Osteoblast (primary cell): ENCODE measurements at regions not wholly inside any gene's neighbourhood (a gene's known extent, or its start where the extent isn't known, plus 50 kb on each side); places are given as distances from the start of the nearest gene placed in this dataset.

Experiments used
- DNase-seq: peaks from one replicate; pipeline ENCODE4 v3.0.0; 2011; ENCODE audit warnings: low spot score, mixed read lengths; ENCODE audit not compliant: insufficient read length; ENCODE audit errors: missing footprints
- H2AFZ ChIP-seq: 2 replicates; pipeline ENCODE4 v1.6.0; 2011; ENCODE audit warnings: mild to moderate bottlenecking, low read length
- H3K27ac ChIP-seq: 2 replicates; pipeline ENCODE4 v1.5.1; 2011; ENCODE audit warnings: mild to moderate bottlenecking, low read depth, low read length, moderate library complexity
- H3K27me3 ChIP-seq: 2 replicates; pipeline ENCODE4 v1.6.0; 2012; ENCODE audit warnings: mild to moderate bottlenecking, control low read depth, inconsistent platforms, low read length, moderate library complexity; ENCODE audit not compliant: insufficient read depth
- H3K36me3 ChIP-seq: 2 replicates; pipeline ENCODE4 v1.5.1; 2011; ENCODE audit warnings: mild to moderate bottlenecking, low read length, control low read depth, moderate library complexity; ENCODE audit not compliant: insufficient read depth
- H3K4me1 ChIP-seq: 2 replicates; pipeline ENCODE4 v1.5.1; 2011; ENCODE audit warnings: mild to moderate bottlenecking, low read length, control low read depth, moderate library complexity; ENCODE audit not compliant: insufficient read depth
- H3K4me2 ChIP-seq: 2 replicates; pipeline ENCODE4 v1.6.0; 2011; ENCODE audit warnings: mild to moderate bottlenecking, low read length; ENCODE audit not compliant: insufficient read depth
- H3K4me3 ChIP-seq: fragments of 200-600 bp; sonication (generic); 3 replicates; pipeline ENCODE4 v1.5.1; 2012; ENCODE audit warnings: mild to moderate bottlenecking, low read length, inconsistent platforms; ENCODE audit not compliant: insufficient read depth
- H3K79me2 ChIP-seq: 2 replicates; pipeline ENCODE4 v1.6.0; 2012; ENCODE audit warnings: mild to moderate bottlenecking, low read length, control low read depth, inconsistent platforms; ENCODE audit not compliant: insufficient read depth
- H3K9me3 ChIP-seq: 2 replicates; pipeline ENCODE4 v1.5.1; 2011; ENCODE audit warnings: low read depth, low read length, control low read depth
- H4K20me1 ChIP-seq: 2 replicates; pipeline ENCODE4 v1.6.0; 2012; ENCODE audit warnings: mild to moderate bottlenecking, low read length, control low read depth; ENCODE audit not compliant: insufficient read depth
- TF ChIP-seq, protein P1 (sequence below): IDR thresholded peaks from 2 replicates; pipeline ENCODE4 v1.5.1; 2011; ENCODE audit warnings: mild to moderate bottlenecking, low read depth, low read length, moderate library complexity; ENCODE audit errors: extremely low read depth

DNA sequence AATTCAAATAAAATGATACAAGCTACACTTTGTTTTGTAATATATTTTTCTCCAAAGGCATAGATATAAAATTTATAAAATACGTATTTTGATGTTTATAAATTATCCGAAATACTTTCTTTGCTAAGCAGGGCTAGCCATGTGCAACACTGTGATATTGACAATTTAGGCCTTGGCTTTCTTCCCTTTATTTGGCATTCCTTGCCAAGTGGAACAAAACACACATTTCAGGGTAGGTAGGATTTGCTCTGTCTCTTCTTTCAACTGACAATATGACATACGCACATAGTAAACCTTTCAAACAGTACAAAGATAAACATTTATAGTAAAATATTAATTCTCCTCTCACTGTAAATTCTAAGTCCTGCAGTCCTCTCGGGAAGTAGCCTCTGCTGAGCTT is 103.3 kb upstream of the POT1 start:
- Histone ChIP-seq H3K27ac (no peak overlapping the region), H3K27me3 (no peaks in the 10 kb centered on the region), H3K4me1 (no peaks in the 10 kb centered on the region), H4K20me1 (no peaks in the 10 kb centered on the region), H2AFZ (no peak overlapping the region), H3K9me3 (no peaks in the 10 kb centered on the region), H3K4me3 (no peak overlapping the region), H3K79me2 (no peaks in the 10 kb centered on the region), H3K36me3 (no peaks in the 10 kb centered on the region), H3K4me2 (no peak overlapping the region)
- TF ChIP-seq, protein P1, sequence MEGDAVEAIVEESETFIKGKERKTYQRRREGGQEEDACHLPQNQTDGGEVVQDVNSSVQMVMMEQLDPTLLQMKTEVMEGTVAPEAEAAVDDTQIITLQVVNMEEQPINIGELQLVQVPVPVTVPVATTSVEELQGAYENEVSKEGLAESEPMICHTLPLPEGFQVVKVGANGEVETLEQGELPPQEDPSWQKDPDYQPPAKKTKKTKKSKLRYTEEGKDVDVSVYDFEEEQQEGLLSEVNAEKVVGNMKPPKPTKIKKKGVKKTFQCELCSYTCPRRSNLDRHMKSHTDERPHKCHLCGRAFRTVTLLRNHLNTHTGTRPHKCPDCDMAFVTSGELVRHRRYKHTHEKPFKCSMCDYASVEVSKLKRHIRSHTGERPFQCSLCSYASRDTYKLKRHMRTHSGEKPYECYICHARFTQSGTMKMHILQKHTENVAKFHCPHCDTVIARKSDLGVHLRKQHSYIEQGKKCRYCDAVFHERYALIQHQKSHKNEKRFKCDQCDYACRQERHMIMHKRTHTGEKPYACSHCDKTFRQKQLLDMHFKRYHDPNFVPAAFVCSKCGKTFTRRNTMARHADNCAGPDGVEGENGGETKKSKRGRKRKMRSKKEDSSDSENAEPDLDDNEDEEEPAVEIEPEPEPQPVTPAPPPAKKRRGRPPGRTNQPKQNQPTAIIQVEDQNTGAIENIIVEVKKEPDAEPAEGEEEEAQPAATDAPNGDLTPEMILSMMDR = no peak
- no peak for DNase-seq

DNA sequence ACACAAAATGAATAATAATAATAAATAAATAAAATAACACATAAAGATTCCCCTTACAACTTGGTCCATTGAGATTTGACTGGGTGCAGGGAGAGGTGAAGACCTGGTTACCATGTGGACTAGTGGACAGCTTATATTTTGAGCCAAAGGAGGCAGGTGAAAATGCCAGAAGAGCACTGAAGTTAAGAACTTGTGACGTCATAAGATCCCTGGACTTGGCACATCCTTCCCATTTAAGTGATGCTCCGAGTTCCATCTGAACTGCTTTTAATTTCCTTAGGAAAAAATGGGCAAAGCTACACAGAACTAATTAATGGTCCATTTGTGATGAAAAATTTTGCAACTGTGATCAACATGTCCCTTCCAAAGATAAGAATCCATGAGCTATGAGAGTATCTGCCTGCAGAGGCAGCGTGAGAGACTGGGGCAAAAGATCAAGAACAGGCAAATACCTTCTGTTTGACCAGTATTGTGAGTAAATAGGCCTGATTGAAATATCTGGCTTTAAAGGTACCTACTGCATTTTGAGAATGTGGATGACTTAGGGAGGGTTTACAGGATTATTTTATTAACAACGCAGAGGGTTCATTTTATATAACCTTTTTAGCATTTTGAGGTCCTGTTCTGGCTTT is 101.2 kb upstream of the POT1 start:
- TF ChIP-seq, protein P1 = no peak
- H3K27ac ChIP-seq = no peak overlapping the region

DNA sequence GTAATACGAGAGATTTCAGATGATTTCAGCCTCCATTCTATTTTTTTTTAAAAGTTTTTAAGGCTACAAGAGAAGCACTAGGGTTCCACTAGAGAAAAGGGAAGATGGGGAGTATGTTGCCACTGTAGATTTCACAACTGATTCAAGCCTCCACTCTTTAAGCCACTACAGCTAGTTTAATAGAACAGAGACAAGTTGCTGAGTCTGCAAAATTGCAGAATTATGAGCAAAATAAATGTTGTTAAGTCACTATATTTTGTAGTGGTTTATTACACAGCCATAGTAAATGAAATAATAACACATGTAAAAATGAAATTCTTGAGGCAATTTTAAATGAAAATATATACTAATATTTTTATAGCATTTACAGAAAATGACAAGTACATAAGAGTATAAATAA is 96.0 kb upstream of the POT1 start:
- Histone ChIP-seq H3K27ac (no peak overlapping the region), H2AFZ (no peak overlapping the region), H3K4me2 (no peak overlapping the region), H3K4me3 (no peak overlapping the region), H3K36me3 (no peaks in the 10 kb centered on the region), H4K20me1 (no peaks in the 10 kb centered on the region), H3K27me3 (no peaks in the 10 kb centered on the region), H3K9me3 (no peaks in the 10 kb centered on the region), H3K79me2 (no peaks in the 10 kb centered on the region), H3K4me1 (no peaks in the 10 kb centered on the region)
- TF ChIP-seq, protein P1 = no peak
- no peak for DNase-seq

More for the DNA sequence above, 101.2 kb upstream of the POT1 start:
- H4K20me1 ChIP-seq = no peaks in the 10 kb centered on the region
- no peaks in the 10 kb centered on the region for H3K36me3 ChIP-seq
- no peak for DNase-seq
- H3K4me2 ChIP-seq = no peak overlapping the region
- H3K9me3 ChIP-seq = no peaks in the 10 kb centered on the region
- no peaks in the 10 kb centered on the region for H3K4me1 ChIP-seq
- H3K79me2 ChIP-seq = no peaks in the 10 kb centered on the region
- H2AFZ ChIP-seq = no peak overlapping the region
- H3K4me3 ChIP-seq = no peak overlapping the region
- H3K27me3 ChIP-seq = no peaks in the 10 kb centered on the region

DNA sequence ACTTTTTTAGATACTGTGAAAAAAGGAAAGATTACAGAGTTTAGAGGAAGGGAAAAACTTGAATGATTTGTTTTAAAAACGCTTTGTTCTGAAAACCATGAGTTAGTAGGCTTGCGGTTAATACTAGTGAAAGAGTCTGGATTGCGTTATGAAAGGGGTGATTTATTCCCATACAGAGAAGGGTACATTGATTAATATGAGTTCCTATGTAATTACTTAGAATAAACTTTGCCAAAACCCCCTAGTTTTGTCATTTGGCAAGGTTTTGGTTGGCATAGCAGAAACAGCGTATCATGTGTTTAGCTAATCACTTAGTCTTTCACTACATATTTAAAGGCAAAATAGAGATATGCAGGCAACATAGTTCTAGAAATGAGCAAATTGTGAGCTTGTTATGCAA is 91.2 kb upstream of the POT1 start:
- no peaks in the 10 kb centered on the region for H3K9me3 ChIP-seq

More for the DNA sequence above, 91.2 kb upstream of the POT1 start:
- H3K4me1 ChIP-seq = no peaks in the 10 kb centered on the region
- no peak overlapping the region for H3K4me2 ChIP-seq
- TF ChIP-seq, protein P1 = no peak
- no peaks in the 10 kb centered on the region for H3K79me2 ChIP-seq
- no peak for DNase-seq
- H3K4me3 ChIP-seq = no peak overlapping the region
- no peak overlapping the region for H3K27ac ChIP-seq
- H3K27me3 ChIP-seq = no peaks in the 10 kb centered on the region
- H3K36me3 ChIP-seq = no peaks in the 10 kb centered on the region
- no peaks in the 10 kb centered on the region for H4K20me1 ChIP-seq
- H2AFZ ChIP-seq = no peak overlapping the region
